ENCODE measurements at regions not wholly inside any gene's neighbourhood (a gene's known extent, or its start where the extent isn't known, plus 50 kb on each side); places are given as distances from the start of the nearest gene placed in this dataset.

GRCh38 chr17:13753154-13753553 is 151.4 kb upstream of the HS3ST3A1 start:
- Histone ChIP-seq H3K9ac (ENCODE audit: low read length in 3 of 3) (no peak overlapping the region), H3K9me3 (ENCODE audit: control insufficient read depth in 2 of 3, insufficient read depth in 1 of 3, low read length in 3 of 3) (no peaks in the 10 kb centered on the region), H3K27me3 (ENCODE audit: control insufficient read depth, insufficient read depth, low read length) (no peaks in the 10 kb centered on the region), H3K36me3 (ENCODE audit: control insufficient read depth in 2 of 3, insufficient read depth in 3 of 3, low read length in 3 of 3) (no peaks in the 10 kb centered on the region), H3K4me1 (ENCODE audit: control insufficient read depth in 2 of 3, insufficient read depth in 2 of 3, low read depth in 1 of 3, low read length in 3 of 3) (no peaks in the 10 kb centered on the region), H3K4me3 (ENCODE audit: low read length in 3 of 3) (no peak overlapping the region), H3K27ac (ENCODE audit: low read depth in 2 of 2, low read length in 2 of 2) (no peak overlapping the region)
- no peak for FAIRE-seq
- intact Hi-C loops (cut with DNase I), result no loop called here
- no peak for TF ChIP-seq CTCF (IDR thresholded peaks at IDR 0.05; ENCODE audit: borderline replicate concordance, extremely low read depth, insufficient read depth)
- no peak for DNase-seq

- no peaks in the 10 kb centered on the region for H3K4me1 ChIP-seq (ENCODE audit: control insufficient read depth in 2 of 3, insufficient read depth in 2 of 3, low read depth in 1 of 3, low read length in 3 of 3)
- DNase-seq (no peak), FAIRE-seq (no peak)
- TF ChIP-seq CTCF (IDR thresholded peaks at IDR 0.05; ENCODE audit: borderline replicate concordance, extremely low read depth, insufficient read depth), result no peak
- no peaks in the 10 kb centered on the region for H3K9me3 ChIP-seq (ENCODE audit: control insufficient read depth in 2 of 3, insufficient read depth in 1 of 3, low read length in 3 of 3)
- no peaks in the 10 kb centered on the region for H3K36me3 ChIP-seq (ENCODE audit: control insufficient read depth in 2 of 3, insufficient read depth in 3 of 3, low read length in 3 of 3)
- intact Hi-C loops (cut with DNase I), result no loop called here
- no peak overlapping the region for H3K27ac ChIP-seq (ENCODE audit: low read depth in 2 of 2, low read length in 2 of 2)
- no peak overlapping the region for H3K4me3 ChIP-seq (ENCODE audit: low read length in 3 of 3)
- no peaks in the 10 kb centered on the region for H3K27me3 ChIP-seq (ENCODE audit: control insufficient read depth, insufficient read depth, low read length)
- H3K9ac ChIP-seq (ENCODE audit: low read length in 3 of 3), result no peak overlapping the region
Observed at GRCh38 chr17:13753771-13754170, 152.0 kb upstream of the HS3ST3A1 start.

GRCh38 chr17:13755851-13756250 is 154.1 kb upstream of the HS3ST3A1 start:
- Histone ChIP-seq H3K4me3 (ENCODE audit: low read length in 3 of 3) (no peak overlapping the region), H3K9ac (ENCODE audit: low read length in 3 of 3) (no peak overlapping the region), H3K36me3 (ENCODE audit: control insufficient read depth in 2 of 3, insufficient read depth in 3 of 3, low read length in 3 of 3) (no peaks in the 10 kb centered on the region), H3K9me3 (ENCODE audit: control insufficient read depth in 2 of 3, insufficient read depth in 1 of 3, low read length in 3 of 3) (no peaks in the 10 kb centered on the region), H3K27me3 (ENCODE audit: control insufficient read depth, insufficient read depth, low read length) (no peaks in the 10 kb centered on the region), H3K27ac (ENCODE audit: low read depth in 2 of 2, low read length in 2 of 2) (no peak overlapping the region), H3K4me1 (ENCODE audit: control insufficient read depth in 2 of 3, insufficient read depth in 2 of 3, low read depth in 1 of 3, low read length in 3 of 3) (no peaks in the 10 kb centered on the region)
- DNase-seq (no peak), FAIRE-seq (no peak)
- TF ChIP-seq CTCF (IDR thresholded peaks at IDR 0.05; ENCODE audit: borderline replicate concordance, extremely low read depth, insufficient read depth), result no peak
- intact Hi-C loops (cut with DNase I), result no loop called here

- FAIRE-seq (no peak), DNase-seq (peak in 1 of 5 donors; percentile 3)
- no peak for TF ChIP-seq CTCF (IDR thresholded peaks at IDR 0.05; ENCODE audit: borderline replicate concordance, extremely low read depth, insufficient read depth)
- Histone ChIP-seq H3K4me3 (ENCODE audit: low read length in 3 of 3) (no peak overlapping the region), H3K9me3 (ENCODE audit: control insufficient read depth in 2 of 3, insufficient read depth in 1 of 3, low read length in 3 of 3) (no peaks in the 10 kb centered on the region), H3K27ac (ENCODE audit: low read depth in 2 of 2, low read length in 2 of 2) (no peak overlapping the region), H3K9ac (ENCODE audit: low read length in 3 of 3) (no peak overlapping the region), H3K4me1 (ENCODE audit: control insufficient read depth in 2 of 3, insufficient read depth in 2 of 3, low read depth in 1 of 3, low read length in 3 of 3) (no peaks in the 10 kb centered on the region), H3K27me3 (ENCODE audit: control insufficient read depth, insufficient read depth, low read length) (no peaks in the 10 kb centered on the region), H3K36me3 (ENCODE audit: control insufficient read depth in 2 of 3, insufficient read depth in 3 of 3, low read length in 3 of 3) (no peaks in the 10 kb centered on the region)
- intact Hi-C loops (cut with DNase I), result no loop called here
Observed at GRCh38 chr17:13756763-13757162, 155.0 kb upstream of the HS3ST3A1 start.

All from kidney (tissue), 13 donors.